Transverse colon (tissue), 4 donors: ENCODE measurements at regions not wholly inside any gene's neighbourhood (a gene's known extent, or its start where the extent isn't known, plus 50 kb on each side); places are given as distances from the start of the nearest gene placed in this dataset.

Source experiments
- CTCF ChIP-seq, 5 experiments: fragments of 200-600 bp in 3 of 5; fragments of 450-650 bp in 2 of 5; sonication (generic) in 3 of 5; IDR thresholded peaks; 1 replicate in 2 of 5; 2 replicates in 3 of 5; pipeline ENCODE4 v1.5.1; 2016 to 2017; ENCODE audit warnings: antibody characterized with exemption in 5 of 5, inconsistent platforms in 3 of 5, mild to moderate bottlenecking in 2 of 5, moderate library complexity in 1 of 5
- EP300 ChIP-seq: sonication (generic); formaldehyde crosslinking; IDR thresholded peaks from one replicate; pipeline ENCODE4 v1.6.1; 2017; ENCODE audit warnings: antibody characterized with exemption, low read depth
- POLR2A ChIP-seq: fragments of 450-650 bp; IDR thresholded peaks from one replicate; pipeline ENCODE4 v1.6.1; 2016; ENCODE audit warnings: antibody characterized with exemption, mild to moderate bottlenecking, moderate library complexity
- POLR2AphosphoS5 ChIP-seq, 3 donors: sonication (generic); formaldehyde crosslinking; IDR thresholded peaks; one replicate each; pipeline ENCODE4 v1.6.1; 2016; ENCODE audit warnings: antibody characterized with exemption in 3 of 3

GRCh38 chr2:223522796-223523195 is 79.4 kb downstream of the SCG2 start:
- no peak for TF ChIP-seq POLR2AphosphoS5 (IDR thresholded peaks at IDR 0.05)
- no peak for TF ChIP-seq CTCF (IDR thresholded peaks at IDR 0.05)
- no peak for TF ChIP-seq POLR2A
- TF ChIP-seq EP300: no peak
